ENCODE measurements at regions not wholly inside any gene's neighbourhood (a gene's known extent, or its start where the extent isn't known, plus 50 kb on each side); places are given as distances from the start of the nearest gene placed in this dataset.

DNA sequence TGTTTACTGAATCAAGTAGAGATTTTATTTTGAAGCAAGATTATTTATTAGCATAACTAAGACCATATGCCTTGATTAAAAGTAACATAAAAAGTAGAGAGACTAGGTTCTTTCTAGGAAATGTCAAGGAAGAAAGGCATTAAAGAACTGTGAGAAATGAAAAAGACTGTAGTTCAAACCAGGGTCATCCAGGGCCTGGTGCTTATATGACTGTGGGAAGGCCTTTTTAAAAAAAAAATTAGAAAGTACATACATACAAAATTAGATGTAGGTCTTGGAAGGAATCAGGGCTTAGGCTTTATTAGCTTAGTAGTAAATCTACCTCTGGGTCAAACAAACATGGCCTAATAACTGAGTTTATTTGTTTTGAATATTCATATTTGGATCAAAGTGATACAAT, 173.9 kb upstream of the TBL1XR1 start:
- TF ChIP-seq, protein P1, sequence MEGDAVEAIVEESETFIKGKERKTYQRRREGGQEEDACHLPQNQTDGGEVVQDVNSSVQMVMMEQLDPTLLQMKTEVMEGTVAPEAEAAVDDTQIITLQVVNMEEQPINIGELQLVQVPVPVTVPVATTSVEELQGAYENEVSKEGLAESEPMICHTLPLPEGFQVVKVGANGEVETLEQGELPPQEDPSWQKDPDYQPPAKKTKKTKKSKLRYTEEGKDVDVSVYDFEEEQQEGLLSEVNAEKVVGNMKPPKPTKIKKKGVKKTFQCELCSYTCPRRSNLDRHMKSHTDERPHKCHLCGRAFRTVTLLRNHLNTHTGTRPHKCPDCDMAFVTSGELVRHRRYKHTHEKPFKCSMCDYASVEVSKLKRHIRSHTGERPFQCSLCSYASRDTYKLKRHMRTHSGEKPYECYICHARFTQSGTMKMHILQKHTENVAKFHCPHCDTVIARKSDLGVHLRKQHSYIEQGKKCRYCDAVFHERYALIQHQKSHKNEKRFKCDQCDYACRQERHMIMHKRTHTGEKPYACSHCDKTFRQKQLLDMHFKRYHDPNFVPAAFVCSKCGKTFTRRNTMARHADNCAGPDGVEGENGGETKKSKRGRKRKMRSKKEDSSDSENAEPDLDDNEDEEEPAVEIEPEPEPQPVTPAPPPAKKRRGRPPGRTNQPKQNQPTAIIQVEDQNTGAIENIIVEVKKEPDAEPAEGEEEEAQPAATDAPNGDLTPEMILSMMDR (IDR thresholded peaks at IDR 0.05; ENCODE audit: low read depth, low read length, missing control alignments), result no peak
- H3K4me3 ChIP-seq (replicated peaks; ENCODE audit: low read depth, low read length), result no peak overlapping the region
- DNase-seq (ENCODE audit: extremely low read depth, low read depth), result no peak

DNA sequence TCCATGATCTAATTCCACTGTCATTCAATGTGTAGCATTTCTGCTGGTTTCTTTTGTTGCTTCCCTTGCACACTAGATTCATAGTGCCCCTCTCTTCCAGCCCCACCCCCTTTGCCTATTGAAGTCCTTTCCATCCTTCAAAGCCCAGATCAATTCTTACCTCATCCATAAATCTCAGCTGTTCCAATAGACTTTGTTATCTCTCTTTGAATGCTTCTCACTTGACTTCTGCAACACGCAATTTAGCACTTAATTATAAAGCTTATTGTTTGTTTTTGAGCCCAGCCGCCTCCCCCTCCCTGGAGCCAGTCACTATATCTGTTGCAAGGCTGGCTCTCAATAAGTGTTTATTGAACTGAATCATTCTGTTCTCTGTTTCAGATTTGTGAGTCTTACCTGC, 174.6 kb upstream of the TBL1XR1 start:
- TF ChIP-seq, protein P1 (IDR thresholded peaks at IDR 0.05; ENCODE audit: low read depth, low read length, missing control alignments), result no peak
- DNase-seq (ENCODE audit: extremely low read depth, low read depth), result no peak
- no peak overlapping the region for H3K4me3 ChIP-seq (replicated peaks; ENCODE audit: low read depth, low read length)

DNA sequence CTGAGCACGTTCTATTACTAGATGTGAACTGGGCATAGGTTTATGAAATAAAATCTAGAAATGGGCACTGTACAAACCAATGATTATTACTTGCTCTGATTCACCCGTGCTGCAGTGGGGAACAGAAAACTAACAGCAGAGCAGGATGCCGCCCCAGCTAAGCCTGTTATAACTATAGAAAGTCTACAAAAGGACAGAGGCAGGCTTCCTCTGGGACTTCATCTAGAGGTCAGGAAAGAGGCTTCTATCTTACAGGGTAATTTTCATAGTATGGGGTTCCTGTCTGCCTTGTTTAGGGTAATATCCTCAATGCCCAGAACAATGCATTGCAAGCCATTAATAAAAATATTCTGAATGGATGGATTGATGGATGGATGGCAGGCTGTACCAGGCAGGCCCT, 177.0 kb upstream of the TBL1XR1 start:
- DNase-seq (ENCODE audit: extremely low read depth, low read depth), result no peak
- TF ChIP-seq, protein P1 (IDR thresholded peaks at IDR 0.05; ENCODE audit: low read depth, low read length, missing control alignments), result no peak
- H3K4me3 ChIP-seq (replicated peaks; ENCODE audit: low read depth, low read length), result no peak overlapping the region

DNA sequence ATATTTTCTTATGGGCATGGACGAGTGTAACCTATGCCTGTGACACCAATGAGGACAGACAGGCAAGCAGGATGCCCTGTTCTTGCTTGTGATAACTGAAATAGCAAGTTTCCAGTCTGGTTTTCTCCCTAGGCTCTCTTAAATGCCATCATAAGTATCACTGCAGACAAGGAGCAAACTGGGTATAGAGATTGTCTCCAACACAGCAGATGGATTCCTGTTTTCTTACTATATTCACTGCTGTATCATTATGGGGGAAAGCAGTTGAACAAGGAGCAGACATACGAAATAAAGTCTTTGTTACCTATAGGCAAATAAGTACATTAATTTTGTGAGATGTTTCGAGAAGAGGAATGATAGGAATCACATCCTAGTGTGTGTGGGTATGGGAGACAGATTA, 178.0 kb upstream of the TBL1XR1 start:
- H3K4me3 ChIP-seq (replicated peaks; ENCODE audit: low read depth, low read length), result no peak overlapping the region
- DNase-seq (ENCODE audit: extremely low read depth, low read depth), result no peak
- TF ChIP-seq, protein P1 (IDR thresholded peaks at IDR 0.05; ENCODE audit: low read depth, low read length, missing control alignments), result no peak

DNA sequence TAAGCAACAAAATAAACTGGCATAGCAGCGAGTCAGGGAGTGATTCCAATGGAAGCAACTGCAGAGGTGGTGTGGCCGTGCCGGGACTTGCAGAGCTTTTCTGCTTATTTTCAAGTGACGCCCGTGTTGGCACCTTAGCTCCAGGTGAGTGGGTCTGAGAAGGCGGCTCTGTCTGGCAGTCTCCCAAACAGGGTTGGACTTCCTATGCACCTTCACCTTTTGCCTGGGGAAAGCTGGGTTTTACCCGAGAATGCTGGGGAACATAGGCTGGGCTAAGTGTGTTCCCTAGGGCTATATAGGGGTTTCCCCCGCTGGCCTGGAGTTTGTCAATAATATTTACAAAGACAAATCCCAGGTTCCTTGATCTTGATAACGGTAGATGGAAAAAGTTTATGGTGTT, 179.9 kb upstream of the TBL1XR1 start:
- TF ChIP-seq, protein P1 (IDR thresholded peaks at IDR 0.05; ENCODE audit: low read depth, low read length, missing control alignments), result no peak
- no peak overlapping the region for H3K4me3 ChIP-seq (replicated peaks; ENCODE audit: low read depth, low read length)
- DNase-seq (ENCODE audit: extremely low read depth, low read depth), result no peak

DNA sequence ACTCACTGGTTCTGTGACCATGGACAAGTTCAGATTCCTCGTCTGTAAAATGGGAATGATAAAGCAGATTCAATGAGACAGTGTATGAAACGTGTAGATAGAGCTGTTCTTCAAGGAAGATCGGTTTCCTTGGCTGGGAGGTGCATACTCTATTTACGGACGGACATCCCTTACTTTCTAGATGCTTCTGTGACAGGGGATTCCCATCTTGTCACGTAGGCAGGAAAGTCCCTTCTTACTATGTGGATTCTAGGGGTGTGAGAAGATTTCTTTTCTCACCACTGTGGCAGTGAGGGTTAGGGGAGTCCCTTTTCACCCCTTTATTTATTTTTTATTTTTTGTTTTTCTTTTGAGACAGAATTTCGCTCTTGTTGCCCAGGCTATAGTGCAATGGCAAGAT, 180.9 kb upstream of the TBL1XR1 start:
- no peak for DNase-seq (ENCODE audit: extremely low read depth, low read depth)
- H3K4me3 ChIP-seq (replicated peaks; ENCODE audit: low read depth, low read length), result no peak overlapping the region
- TF ChIP-seq, protein P1 (IDR thresholded peaks at IDR 0.05; ENCODE audit: low read depth, low read length, missing control alignments), result no peak

DNA sequence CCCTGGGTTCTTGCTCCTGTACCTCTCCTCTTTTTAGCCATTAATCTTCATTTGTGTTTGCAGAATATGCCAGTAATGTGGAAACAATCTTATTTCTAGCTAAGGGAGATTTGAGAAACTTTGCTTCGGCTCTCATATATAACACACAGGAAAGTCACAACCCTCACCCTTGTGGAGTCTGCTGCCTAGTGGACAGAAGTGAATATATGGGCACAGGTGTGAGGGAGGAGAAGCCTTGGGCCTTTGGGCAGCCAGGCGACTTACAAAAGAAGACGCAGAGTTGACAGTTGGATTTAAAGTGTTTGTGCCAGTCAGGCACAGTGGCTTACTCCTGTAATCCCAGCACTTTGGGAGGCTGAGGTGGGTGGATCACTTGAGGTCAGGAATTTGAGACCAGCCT, 181.8 kb upstream of the TBL1XR1 start:
- no peak overlapping the region for H3K4me3 ChIP-seq (replicated peaks; ENCODE audit: low read depth, low read length)
- DNase-seq (ENCODE audit: extremely low read depth, low read depth), result no peak
- TF ChIP-seq, protein P1 (IDR thresholded peaks at IDR 0.05; ENCODE audit: low read depth, low read length, missing control alignments), result no peak

Measured in HFF-Myc (cell line).